H54 (cell line): ENCODE measurements at regions not wholly inside any gene's neighbourhood (a gene's known extent, or its start where the extent isn't known, plus 50 kb on each side); places are given as distances from the start of the nearest gene placed in this dataset.

ENCODE experiments used
- DNase-seq: peaks from one replicate; pipeline ENCODE4 v3.0.0; 2011; ENCODE audit warnings: low spot score, mixed read lengths; ENCODE audit not compliant: insufficient read length
- FAIRE-seq: peaks from 3 replicates; lab custom pipeline; 2011; peaks lifted over from hg19 to GRCh38; lab: Jason Lieb, UNC
- POLR2A ChIP-seq: IDR thresholded peaks from 2 replicates; pipeline ENCODE4 v1.6.1; 2011; ENCODE audit warnings: low read depth, mild to moderate bottlenecking, low read length

- no peak for DNase-seq
- FAIRE-seq = no peak
- TF ChIP-seq POLR2A = no peak
These were observed 434.9 kb downstream of the NFIB start for GRCh38 chr9:13879011-13879410.

- no peak for FAIRE-seq
- TF ChIP-seq POLR2A = no peak
- DNase-seq = no peak
These were observed 435.7 kb downstream of the NFIB start for GRCh38 chr9:13878241-13878711.

GRCh38 chr9:13876741-13877140 lies 437.2 kb downstream of the NFIB start:
- DNase-seq = no peak
- no peak for TF ChIP-seq POLR2A
- FAIRE-seq = no peak

- DNase-seq = no peak
These were observed 440.7 kb downstream of the NFIB start for GRCh38 chr9:13873203-13873602.

GRCh38 chr9:13868336-13868735 lies 445.6 kb downstream of the NFIB start:
- FAIRE-seq (no peak), DNase-seq (no peak)
- TF ChIP-seq POLR2A = no peak

More at GRCh38 chr9:13873203-13873602, 440.7 kb downstream of the NFIB start:
- TF ChIP-seq POLR2A = no peak
- FAIRE-seq = no peak

GRCh38 chr9:13865869-13866268 lies 448.1 kb downstream of the NFIB start:
- no peak for DNase-seq
- TF ChIP-seq POLR2A = no peak
- FAIRE-seq = no peak

GRCh38 chr9:13863112-13863511 lies 450.8 kb downstream of the NFIB start:
- DNase-seq (no peak), FAIRE-seq (no peak)
- TF ChIP-seq POLR2A = no peak

GRCh38 chr9:13862654-13863053 lies 451.3 kb downstream of the NFIB start:
- TF ChIP-seq POLR2A = no peak
- FAIRE-seq (no peak), DNase-seq (no peak)

- no peak for FAIRE-seq
- no peak for DNase-seq
- no peak for TF ChIP-seq POLR2A
These were observed 452.8 kb downstream of the NFIB start for GRCh38 chr9:13860946-13861640.

- TF ChIP-seq POLR2A = no peak
- FAIRE-seq (no peak), DNase-seq (no peak)
These were observed 453.9 kb downstream of the NFIB start for GRCh38 chr9:13860019-13860418.

GRCh38 chr9:13857521-13857920 lies 456.4 kb downstream of the NFIB start:
- TF ChIP-seq POLR2A = no peak
- no peak for DNase-seq
- FAIRE-seq = no peak

GRCh38 chr9:13847270-13847669 lies 466.7 kb downstream of the NFIB start:
- DNase-seq (no peak), FAIRE-seq (no peak)
- TF ChIP-seq POLR2A = no peak

- FAIRE-seq (no peak), DNase-seq (no peak)
- no peak for TF ChIP-seq POLR2A
These were observed 468.5 kb downstream of the NFIB start for GRCh38 chr9:13845460-13845859.

- no peak for DNase-seq
- TF ChIP-seq POLR2A = no peak
- FAIRE-seq = no peak
These were observed 472.0 kb downstream of the NFIB start for GRCh38 chr9:13841746-13842462.

- no peak for DNase-seq
- TF ChIP-seq POLR2A = no peak
- no peak for FAIRE-seq
These were observed 481.5 kb downstream of the NFIB start for GRCh38 chr9:13832446-13832845.
